NCI-H1105 (cell line): ENCODE measurements at regions not wholly inside any gene's neighbourhood (a gene's known extent, or its start where the extent isn't known, plus 50 kb on each side); places are given as distances from the start of the nearest gene placed in this dataset.

Source experiments
- DNase-seq: peaks from one replicate; lab custom pipeline; 2025; lab: John Stamatoyannopoulos, UW

DNA sequence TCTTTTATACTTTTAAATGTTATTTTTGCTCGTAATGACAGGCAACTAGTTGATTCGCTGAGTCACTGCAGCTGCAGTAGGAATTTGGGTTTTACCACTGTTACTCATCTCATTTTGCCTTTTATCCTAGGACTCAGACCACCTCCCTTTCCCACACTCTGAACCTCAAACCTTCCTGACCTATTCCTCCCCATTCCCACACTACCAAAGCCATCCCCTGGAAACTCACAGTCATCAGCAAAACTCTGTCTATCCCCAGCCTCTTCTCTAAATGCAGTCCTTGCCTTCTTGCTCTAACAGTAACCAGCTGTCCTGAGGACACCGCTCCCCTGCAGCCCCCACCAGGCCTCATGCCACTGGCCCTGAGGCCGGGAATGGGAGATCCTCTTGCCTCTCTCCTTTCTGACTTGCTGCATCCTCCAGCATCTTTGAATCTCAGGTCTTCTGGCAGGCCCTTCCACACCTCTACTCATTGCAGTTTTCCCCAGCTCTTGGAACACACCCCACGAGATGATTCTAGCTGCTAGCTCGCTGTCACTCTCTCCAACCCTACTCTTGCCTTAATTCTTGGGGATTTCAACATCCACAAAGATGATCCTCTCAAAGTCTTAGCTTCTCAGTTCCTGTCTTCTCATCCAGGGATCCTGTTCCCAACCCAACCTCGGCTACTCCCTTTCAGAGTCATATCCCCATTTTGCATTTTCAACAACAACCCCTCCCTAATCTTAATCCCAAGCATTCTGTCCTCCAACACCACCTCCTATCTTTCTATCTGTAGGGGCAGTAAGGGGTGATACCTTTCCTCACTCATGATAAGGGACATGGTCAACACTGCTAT is 55.9 kb upstream of the C3orf80 start:
- no peak for DNase-seq

DNA sequence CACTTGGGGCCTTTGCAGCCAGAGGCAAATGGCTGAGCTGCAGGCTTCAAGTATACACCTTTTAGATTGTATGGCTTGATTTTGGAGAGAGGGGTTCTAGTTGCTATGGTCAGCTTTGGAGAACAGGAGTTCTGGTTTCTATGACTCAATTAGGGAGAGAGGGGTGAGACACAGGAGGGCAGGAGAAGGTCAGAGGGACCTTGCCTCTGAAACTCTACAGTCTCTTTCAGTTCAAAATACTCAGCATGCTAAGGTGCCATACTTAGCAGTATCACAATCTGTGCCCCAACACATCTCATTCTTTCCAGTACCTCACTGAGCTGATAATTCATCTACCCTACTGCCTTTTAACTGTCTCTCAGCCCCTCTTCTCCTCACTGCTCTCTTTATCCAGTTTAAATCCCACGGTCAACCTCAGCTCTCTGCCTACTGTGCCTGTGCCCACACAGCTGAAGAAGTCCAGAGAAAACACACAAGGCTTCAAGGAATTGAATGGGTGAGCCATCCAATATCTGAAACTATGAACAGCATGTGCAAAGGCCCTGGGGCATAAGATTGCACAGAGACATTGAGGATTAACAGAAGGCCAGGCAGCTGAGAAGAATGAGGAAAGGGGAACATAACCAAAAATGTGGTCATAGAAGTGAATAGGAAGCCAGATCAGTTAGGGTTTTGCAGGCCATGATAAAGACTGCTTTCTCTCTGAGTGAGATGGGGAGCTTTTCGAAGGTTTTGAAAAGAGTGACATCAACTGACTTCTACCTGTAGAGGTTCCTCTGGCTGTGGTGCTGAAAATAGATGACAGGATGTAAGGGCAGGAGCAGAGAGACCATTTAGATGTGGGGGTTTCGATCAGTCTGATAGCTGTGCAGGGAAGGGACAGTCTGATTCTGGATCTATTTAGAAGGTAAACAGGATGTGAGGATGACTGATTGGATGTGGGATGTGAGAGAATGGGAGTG is 54.5 kb upstream of the C3orf80 start:
- no peak for DNase-seq

DNA sequence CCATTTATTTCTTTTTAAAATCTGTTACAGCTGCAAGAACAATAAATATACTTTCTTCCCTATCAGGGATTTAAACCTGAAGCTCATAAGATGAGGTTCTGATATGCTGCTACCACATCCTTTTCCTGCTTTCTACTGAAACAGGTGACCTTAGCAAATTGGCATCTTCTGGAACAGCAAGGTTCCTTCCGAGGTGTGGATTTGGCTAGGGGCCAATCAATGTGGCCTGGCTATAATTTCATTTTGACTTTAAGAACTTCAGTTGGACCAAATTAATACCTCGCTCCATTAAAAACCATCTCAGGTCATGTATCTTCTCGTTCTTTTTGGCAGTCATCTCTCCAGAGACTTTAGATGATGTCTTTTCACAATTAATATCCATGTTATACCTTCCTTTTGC is 53.4 kb upstream of the C3orf80 start:
- DNase-seq: no peak

DNA sequence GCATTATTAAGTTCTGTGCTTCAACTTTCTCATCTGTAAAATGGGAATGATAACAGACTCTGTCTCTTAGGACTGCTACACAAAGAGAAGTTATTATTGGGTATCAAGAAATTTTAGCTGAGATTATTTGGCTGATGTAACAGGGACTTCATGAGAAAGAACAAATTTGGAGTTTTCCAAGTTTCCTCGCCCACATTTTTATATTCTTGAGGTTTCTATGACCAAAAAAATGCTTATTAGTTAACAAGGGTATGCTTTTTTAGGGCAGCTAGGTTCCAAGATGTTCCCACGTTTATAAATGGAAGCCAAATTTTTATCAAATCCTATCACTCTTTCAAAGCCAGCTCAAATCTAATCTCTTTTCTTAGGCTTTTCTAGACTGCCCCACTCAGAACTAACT is 50.6 kb upstream of the C3orf80 start:
- DNase-seq: no peak
